ENCODE measurements at regions not wholly inside any gene's neighbourhood (a gene's known extent, or its start where the extent isn't known, plus 50 kb on each side); places are given as distances from the start of the nearest gene placed in this dataset.

GRCh38 chr4:23374259-23374658 lies 515.6 kb downstream of the PPARGC1A start:
- in situ Hi-C loops (cut with MboI; ENCODE audit: low pct_ligation_motif_present in 1 of 4, low pct_unique_long_range_greater_than_20kb in 1 of 4, low sequenced_read_pairs in 3 of 4) (loop anchor here in 1 of 4 donors (25.0 kb wide), 1 partner anchor 1038 kb away; no protein-coding TSS in a partner anchor), intact Hi-C loops (cut with DNase I; ENCODE audit: low total_unique reads) (no loop called here)
- no peak for DNase-seq
- Histone ChIP-seq H3K27ac (no peak overlapping the region), H3K4me3 (no peak overlapping the region), H3K9me3 (no peaks in the 10 kb centered on the region), H3K4me1 (no peaks in the 10 kb centered on the region), H3K36me3 (no peaks in the 10 kb centered on the region), H3K27me3 (no peaks in the 10 kb centered on the region)
- TF ChIP-seq POLR2A (IDR thresholded peaks at IDR 0.05): no peak
- TF ChIP-seq EP300 (IDR thresholded peaks at IDR 0.05; ENCODE audit: low read depth): no peak
- TF ChIP-seq, protein P1, sequence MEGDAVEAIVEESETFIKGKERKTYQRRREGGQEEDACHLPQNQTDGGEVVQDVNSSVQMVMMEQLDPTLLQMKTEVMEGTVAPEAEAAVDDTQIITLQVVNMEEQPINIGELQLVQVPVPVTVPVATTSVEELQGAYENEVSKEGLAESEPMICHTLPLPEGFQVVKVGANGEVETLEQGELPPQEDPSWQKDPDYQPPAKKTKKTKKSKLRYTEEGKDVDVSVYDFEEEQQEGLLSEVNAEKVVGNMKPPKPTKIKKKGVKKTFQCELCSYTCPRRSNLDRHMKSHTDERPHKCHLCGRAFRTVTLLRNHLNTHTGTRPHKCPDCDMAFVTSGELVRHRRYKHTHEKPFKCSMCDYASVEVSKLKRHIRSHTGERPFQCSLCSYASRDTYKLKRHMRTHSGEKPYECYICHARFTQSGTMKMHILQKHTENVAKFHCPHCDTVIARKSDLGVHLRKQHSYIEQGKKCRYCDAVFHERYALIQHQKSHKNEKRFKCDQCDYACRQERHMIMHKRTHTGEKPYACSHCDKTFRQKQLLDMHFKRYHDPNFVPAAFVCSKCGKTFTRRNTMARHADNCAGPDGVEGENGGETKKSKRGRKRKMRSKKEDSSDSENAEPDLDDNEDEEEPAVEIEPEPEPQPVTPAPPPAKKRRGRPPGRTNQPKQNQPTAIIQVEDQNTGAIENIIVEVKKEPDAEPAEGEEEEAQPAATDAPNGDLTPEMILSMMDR (IDR thresholded peaks at IDR 0.05): no peak
- no peak for TF ChIP-seq POLR2AphosphoS5 (IDR thresholded peaks at IDR 0.05)
- 55 to 58% methylated on average over 4 of the region's 4 CpGs for WGBS, 2 donors (ENCODE audit: low coverage in 1 of 2)

DNA sequence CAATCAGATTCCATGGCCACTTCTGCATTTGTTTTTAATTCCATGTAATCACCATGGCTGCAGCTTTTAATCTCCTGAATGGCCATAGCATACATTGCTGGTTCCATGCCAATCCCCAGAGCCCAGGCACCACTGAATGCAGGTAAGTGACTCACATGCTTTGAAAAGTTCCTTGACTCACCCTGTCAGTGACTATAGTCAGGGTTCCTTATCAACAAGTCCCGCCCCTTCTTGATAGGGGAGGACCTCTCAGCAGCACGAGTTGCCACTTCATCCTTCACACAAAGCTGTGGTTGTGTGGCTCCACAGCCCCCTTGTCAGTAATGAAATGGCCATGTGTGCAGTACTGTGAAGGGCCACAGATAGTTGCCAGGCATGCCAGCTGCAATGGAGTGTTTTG lies 516.6 kb downstream of the PPARGC1A start:
- peak; percentile 60 for DNase-seq
- TF ChIP-seq, protein P1 (IDR thresholded peaks at IDR 0.05): no peak
- in situ Hi-C loops (cut with MboI; ENCODE audit: low pct_ligation_motif_present in 1 of 4, low pct_unique_long_range_greater_than_20kb in 1 of 4, low sequenced_read_pairs in 3 of 4): loop anchor here in 1 of 4 donors (25.0 kb wide), 1 partner anchor 1039 kb away; no protein-coding TSS in a partner anchor
- Histone ChIP-seq H3K27me3 (no peaks in the 10 kb centered on the region), H3K4me3 (no peak overlapping the region), H3K27ac (no peak overlapping the region), H3K4me1 (no peaks in the 10 kb centered on the region), H3K36me3 (no peaks in the 10 kb centered on the region), H3K9me3 (no peaks in the 10 kb centered on the region)
- intact Hi-C loops (cut with DNase I; ENCODE audit: low total_unique reads): no loop called here
- WGBS, 2 donors (ENCODE audit: low coverage in 1 of 2): 33% methylated on average over 2 of the region's 2 CpGs; no CpG with 5 or more reads in 1 of the 2 donors

DNA sequence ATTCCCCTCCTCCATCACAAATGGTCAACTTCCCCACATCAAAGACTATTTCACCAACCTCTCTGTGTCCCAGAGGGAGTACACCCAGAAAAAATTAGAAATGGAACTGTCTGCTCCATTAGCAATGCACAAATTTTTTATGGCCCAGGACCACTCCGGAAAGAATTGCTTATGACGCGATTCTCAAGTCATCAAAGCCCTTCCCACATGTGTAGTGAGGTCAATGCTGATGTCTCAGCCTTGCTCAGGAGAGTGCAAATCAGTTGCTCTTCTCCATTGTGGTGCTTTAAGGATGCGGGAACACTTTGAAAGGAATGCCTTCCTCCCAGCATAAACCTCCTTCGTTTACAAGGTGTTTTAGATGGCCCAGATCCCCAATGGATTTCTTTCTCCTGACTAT lies 518.3 kb downstream of the PPARGC1A start:
- H3K27ac ChIP-seq: no peak overlapping the region
- no peaks in the 10 kb centered on the region for H3K4me1 ChIP-seq
- WGBS, 2 donors (ENCODE audit: low coverage in 1 of 2): 85 to 91% methylated on average over 4 to 5 of the region's 5 CpGs
- H3K36me3 ChIP-seq: no peaks in the 10 kb centered on the region
- TF ChIP-seq POLR2A (IDR thresholded peaks at IDR 0.05): no peak
- no peak for TF ChIP-seq POLR2AphosphoS5 (IDR thresholded peaks at IDR 0.05)
- TF ChIP-seq, protein P1 (IDR thresholded peaks at IDR 0.05): no peak
- no peak for TF ChIP-seq EP300 (IDR thresholded peaks at IDR 0.05; ENCODE audit: low read depth)
- no peaks in the 10 kb centered on the region for H3K27me3 ChIP-seq
- no peaks in the 10 kb centered on the region for H3K9me3 ChIP-seq
- in situ Hi-C loops (cut with MboI; ENCODE audit: low pct_ligation_motif_present in 1 of 4, low pct_unique_long_range_greater_than_20kb in 1 of 4, low sequenced_read_pairs in 3 of 4): loop anchor here in 1 of 4 donors (25.0 kb wide), 1 partner anchor 1041 kb away; no protein-coding TSS in a partner anchor
- no peak overlapping the region for H3K4me3 ChIP-seq
- no peak for DNase-seq
- intact Hi-C loops (cut with DNase I; ENCODE audit: low total_unique reads): no loop called here

- intact Hi-C loops (cut with DNase I; ENCODE audit: low total_unique reads) (no loop called here), in situ Hi-C loops (cut with MboI; ENCODE audit: low pct_ligation_motif_present in 1 of 4, low pct_unique_long_range_greater_than_20kb in 1 of 4, low sequenced_read_pairs in 3 of 4) (loop anchor here in 1 of 4 donors (25.0 kb wide), 1 partner anchor 1043 kb away; no protein-coding TSS in a partner anchor)
- DNase-seq: no peak
- Histone ChIP-seq H3K9me3 (no peaks in the 10 kb centered on the region), H3K4me1 (no peaks in the 10 kb centered on the region), H3K4me3 (no peak overlapping the region), H3K27ac (no peak overlapping the region), H3K27me3 (no peaks in the 10 kb centered on the region), H3K36me3 (no peaks in the 10 kb centered on the region)
- no peak for TF ChIP-seq POLR2AphosphoS5 (IDR thresholded peaks at IDR 0.05)
- no peak for TF ChIP-seq EP300 (IDR thresholded peaks at IDR 0.05; ENCODE audit: low read depth)
- no peak for TF ChIP-seq POLR2A (IDR thresholded peaks at IDR 0.05)
- TF ChIP-seq, protein P1 (IDR thresholded peaks at IDR 0.05): no peak
- 67 to 68% methylated on average over 1 to 3 of the region's 3 CpGs for WGBS, 2 donors (ENCODE audit: low coverage in 1 of 2)
Observed at GRCh38 chr4:23369331-23369730, 520.5 kb downstream of the PPARGC1A start.

Data from transverse colon (tissue), 4 donors.